Hepatocyte (in vitro differentiated cells): ENCODE measurements at regions not wholly inside any gene's neighbourhood (a gene's known extent, or its start where the extent isn't known, plus 50 kb on each side); places are given as distances from the start of the nearest gene placed in this dataset.

Source experiments
- EZH2 ChIP-seq: fragments of 200-600 bp; sonication (generic); IDR thresholded peaks from 2 replicates; pipeline ENCODE4 v1.6.1; 2016; ENCODE audit warnings: antibody characterized with exemption, mild to moderate bottlenecking, borderline replicate concordance
- EZH2phosphoT487 ChIP-seq: fragments of 200-600 bp; sonication (generic); IDR thresholded peaks from one replicate; pipeline ENCODE4 v1.6.1; 2018; ENCODE audit warnings: antibody characterized with exemption, mild to moderate bottlenecking, low read depth, moderate library complexity; ENCODE audit not compliant: unreplicated experiment, severe bottlenecking
- TF ChIP-seq, protein P1 (sequence below): fragments of 200-600 bp; sonication (generic); IDR thresholded peaks from 2 replicates; pipeline ENCODE4 v1.5.1; 2016; ENCODE audit warnings: antibody characterized with exemption, mild to moderate bottlenecking; ENCODE audit not compliant: poor library complexity

DNA sequence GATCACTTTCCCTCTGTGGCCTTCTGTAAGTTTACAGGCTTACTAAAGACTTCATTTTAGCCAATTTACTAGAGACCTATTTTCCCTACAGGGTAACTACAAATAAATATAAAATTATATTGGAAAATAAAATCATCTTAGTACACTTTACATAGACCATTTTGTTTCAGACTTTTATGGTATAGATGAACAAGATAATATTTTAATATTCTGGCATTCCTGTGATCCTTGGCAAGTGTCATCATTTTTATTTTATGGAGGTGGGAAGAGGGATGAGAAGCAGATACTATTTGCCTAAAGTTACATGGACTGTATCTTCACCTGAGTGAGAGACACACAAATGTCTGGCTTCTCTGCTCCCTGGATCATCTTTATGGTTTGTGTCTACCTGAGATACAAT, 149.6 kb upstream of the CWC22 start:
- TF ChIP-seq, protein P1, sequence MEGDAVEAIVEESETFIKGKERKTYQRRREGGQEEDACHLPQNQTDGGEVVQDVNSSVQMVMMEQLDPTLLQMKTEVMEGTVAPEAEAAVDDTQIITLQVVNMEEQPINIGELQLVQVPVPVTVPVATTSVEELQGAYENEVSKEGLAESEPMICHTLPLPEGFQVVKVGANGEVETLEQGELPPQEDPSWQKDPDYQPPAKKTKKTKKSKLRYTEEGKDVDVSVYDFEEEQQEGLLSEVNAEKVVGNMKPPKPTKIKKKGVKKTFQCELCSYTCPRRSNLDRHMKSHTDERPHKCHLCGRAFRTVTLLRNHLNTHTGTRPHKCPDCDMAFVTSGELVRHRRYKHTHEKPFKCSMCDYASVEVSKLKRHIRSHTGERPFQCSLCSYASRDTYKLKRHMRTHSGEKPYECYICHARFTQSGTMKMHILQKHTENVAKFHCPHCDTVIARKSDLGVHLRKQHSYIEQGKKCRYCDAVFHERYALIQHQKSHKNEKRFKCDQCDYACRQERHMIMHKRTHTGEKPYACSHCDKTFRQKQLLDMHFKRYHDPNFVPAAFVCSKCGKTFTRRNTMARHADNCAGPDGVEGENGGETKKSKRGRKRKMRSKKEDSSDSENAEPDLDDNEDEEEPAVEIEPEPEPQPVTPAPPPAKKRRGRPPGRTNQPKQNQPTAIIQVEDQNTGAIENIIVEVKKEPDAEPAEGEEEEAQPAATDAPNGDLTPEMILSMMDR, result no peak
- TF ChIP-seq EZH2 (no peak), EZH2phosphoT487 (no peak)
